Endodermal cell (in vitro differentiated cells): ENCODE measurements at regions not wholly inside any gene's neighbourhood (a gene's known extent, or its start where the extent isn't known, plus 50 kb on each side); places are given as distances from the start of the nearest gene placed in this dataset.
"Not testable (repeated sequence)": the region's sequence is repeated elsewhere in the genome, so short reads cannot be mapped to it uniquely, and the experiment has no call there.

Experiments
- DNase-seq: peaks from one replicate; pipeline ENCODE4 v3.0.0-alpha.2; 2017
- H3K27ac ChIP-seq: 2 replicates; pipeline ENCODE4 v1.5.1; 2013; ENCODE audit warnings: mild to moderate bottlenecking, low read depth, low read length, moderate library complexity
- H3K27me3 ChIP-seq: 2 replicates; pipeline ENCODE4 v1.6.1; 2013; ENCODE audit warnings: mild to moderate bottlenecking, low read length, moderate library complexity; ENCODE audit not compliant: insufficient read depth, control insufficient read depth, poor library complexity, severe bottlenecking
- H3K36me3 ChIP-seq: 2 replicates; pipeline ENCODE4 v1.7.0; 2013; ENCODE audit warnings: mild to moderate bottlenecking, low read length, moderate library complexity; ENCODE audit not compliant: control insufficient read depth, insufficient read depth
- H3K4me1 ChIP-seq: one replicate; pipeline ENCODE4 v1.7.0; 2013; ENCODE audit warnings: low read length; ENCODE audit not compliant: control insufficient read depth, insufficient read depth
- H3K4me3 ChIP-seq: 2 replicates; pipeline ENCODE4 v1.5.1; 2013; ENCODE audit warnings: mild to moderate bottlenecking, low read length, moderate library complexity
- H3K9ac ChIP-seq: 2 replicates; pipeline ENCODE4 v1.6.1; 2013; ENCODE audit warnings: mild to moderate bottlenecking, low read length, moderate library complexity; ENCODE audit not compliant: poor library complexity, severe bottlenecking; ENCODE audit errors: extremely low read depth
- H3K9me3 ChIP-seq: 2 replicates; pipeline ENCODE4 v1.6.1; 2013; ENCODE audit warnings: mild to moderate bottlenecking, low read length, moderate library complexity; ENCODE audit not compliant: control insufficient read depth
- H3K27ac Mint-ChIP-seq: 2 replicates; pipeline ENCODE4 v1.8.0; 2020; ENCODE audit warnings: mixed read lengths
- H3K27me3 Mint-ChIP-seq: 2 replicates; pipeline ENCODE4 v1.8.0; 2021; ENCODE audit warnings: mild to moderate bottlenecking, mixed read lengths; ENCODE audit not compliant: insufficient read depth
- H3K36me3 Mint-ChIP-seq: 2 replicates; pipeline ENCODE4 v1.8.0; 2020; ENCODE audit warnings: low read depth, mixed read lengths
- H3K4me1 Mint-ChIP-seq: 2 replicates; pipeline ENCODE4 v1.8.0; 2020; ENCODE audit warnings: mixed read lengths
- H3K4me3 Mint-ChIP-seq: 2 replicates; pipeline ENCODE4 v1.8.0; 2020; ENCODE audit warnings: mild to moderate bottlenecking, moderate library complexity, mixed read lengths
- H3K9me3 Mint-ChIP-seq: 2 replicates; pipeline ENCODE4 v1.8.0; 2020; ENCODE audit warnings: mild to moderate bottlenecking, mixed read lengths
- CTCF ChIP-seq: fragments of 200-600 bp; sonication (generic); conservative IDR thresholded peaks from 2 replicates; pipeline ENCODE4 v1.5.0; 2021; ENCODE audit warnings: antibody characterized with exemption, mild to moderate bottlenecking
- WGBS, 2 experiments: methylation state at CpG; one replicate each; pipeline versions ENCODE4 v1.1.5 to v1.1.7; 2013; ENCODE audit warnings: missing lambda C conversion rate in 2 of 2, mixed read lengths in 1 of 2; ENCODE audit not compliant: insufficient coverage in 1 of 2, insufficient read length in 1 of 2; 5-methylcytosine and 5-hydroxymethylcytosine counted together

- H3K36me3 ChIP-seq, result no peaks in the 10 kb centered on the region
- H3K9me3 ChIP-seq, result peaks cover 9% of the 10 kb centered on the region
- H3K36me3 Mint-ChIP-seq, result peaks cover 3% of the 10 kb centered on the region
- no peak overlapping the region for H3K27ac Mint-ChIP-seq
- DNase-seq, result no peak
- no peaks in the 10 kb centered on the region for H3K27me3 ChIP-seq
- no peaks in the 10 kb centered on the region for H3K4me1 Mint-ChIP-seq
- no peak overlapping the region for H3K27ac ChIP-seq
- H3K9me3 Mint-ChIP-seq, result peaks cover 17% of the 10 kb centered on the region
- H3K9ac ChIP-seq, result no peak overlapping the region
- TF ChIP-seq CTCF, result no peak
- no peak overlapping the region for H3K4me3 ChIP-seq
- H3K4me1 ChIP-seq, result no peaks in the 10 kb centered on the region
- 93 to 100% methylated on average over 2 of the region's 2 CpGs for WGBS, 2 experiments
- no peak overlapping the region for H3K4me3 Mint-ChIP-seq
- H3K27me3 Mint-ChIP-seq, result no peaks in the 10 kb centered on the region
Observed at GRCh38 chr5:120141076-120141475, 323.0 kb upstream of the PRR16 start.

GRCh38 chr5:120146787-120147186 is 317.3 kb upstream of the PRR16 start:
- no peaks in the 10 kb centered on the region for H3K4me1 Mint-ChIP-seq
- Histone ChIP-seq H3K4me3 (no peak overlapping the region), H3K9me3 (peaks cover 13% of the 10 kb centered on the region), H3K4me1 (no peaks in the 10 kb centered on the region), H3K27ac (no peak overlapping the region), H3K36me3 (no peaks in the 10 kb centered on the region), H3K27me3 (no peaks in the 10 kb centered on the region), H3K9ac (no peak overlapping the region)
- no peaks in the 10 kb centered on the region for H3K27me3 Mint-ChIP-seq
- no peak overlapping the region for H3K4me3 Mint-ChIP-seq
- DNase-seq, result no peak
- 100% methylated on average over 1 of the region's 1 CpG; no CpG with 5 or more reads in 1 of the 2 experiments for WGBS, 2 experiments
- no peak overlapping the region for H3K27ac Mint-ChIP-seq
- TF ChIP-seq CTCF, result no peak
- H3K9me3 Mint-ChIP-seq, result peaks cover 38% of the 10 kb centered on the region
- H3K36me3 Mint-ChIP-seq, result peaks cover 3% of the 10 kb centered on the region

GRCh38 chr5:120147911-120148310 is 316.2 kb upstream of the PRR16 start:
- not testable (repeated sequence) for H3K9ac ChIP-seq, H3K4me1 ChIP-seq, H3K27me3 Mint-ChIP-seq, H3K27me3 ChIP-seq, H3K36me3 ChIP-seq, H3K27ac ChIP-seq, H3K27ac Mint-ChIP-seq, H3K4me3 ChIP-seq, H3K4me3 Mint-ChIP-seq, H3K4me1 Mint-ChIP-seq, H3K36me3 Mint-ChIP-seq, DNase-seq
- WGBS, 2 experiments, result 97% methylated on average over 21 of the region's 23 CpGs; no CpG with 5 or more reads in 1 of the 2 experiments
- peaks cover 13% of the 10 kb centered on the region for H3K9me3 ChIP-seq
- peaks cover 38% of the 10 kb centered on the region for H3K9me3 Mint-ChIP-seq

GRCh38 chr5:120150770-120151169 is 313.3 kb upstream of the PRR16 start:
- H3K4me3 ChIP-seq, result no peak overlapping the region
- H3K36me3 ChIP-seq, result no peaks in the 10 kb centered on the region
- no peaks in the 10 kb centered on the region for H3K27me3 ChIP-seq
- no peak overlapping the region for H3K27ac ChIP-seq
- DNase-seq, result no peak
- peaks cover 6% of the 10 kb centered on the region for H3K9me3 ChIP-seq
- no peaks in the 10 kb centered on the region for H3K27me3 Mint-ChIP-seq
- H3K4me1 ChIP-seq, result no peaks in the 10 kb centered on the region
- H3K9ac ChIP-seq, result no peak overlapping the region
- H3K9me3 Mint-ChIP-seq, result peaks cover 24% of the 10 kb centered on the region
- peaks cover 2% of the 10 kb centered on the region for H3K36me3 Mint-ChIP-seq
- no peaks in the 10 kb centered on the region for H3K4me1 Mint-ChIP-seq
- WGBS, 2 experiments, result 86% methylated on average over 2 of the region's 2 CpGs; no CpG with 5 or more reads in 1 of the 2 experiments
- H3K27ac Mint-ChIP-seq, result no peak overlapping the region
- no peak overlapping the region for H3K4me3 Mint-ChIP-seq
- TF ChIP-seq CTCF, result no peak
